HepG2 (cell line): ENCODE measurements at regions not wholly inside any gene's neighbourhood (a gene's known extent, or its start where the extent isn't known, plus 50 kb on each side); places are given as distances from the start of the nearest gene placed in this dataset.
"Not testable (repeated sequence)": the region's sequence is repeated elsewhere in the genome, so short reads cannot be mapped to it uniquely, and the experiment has no call there.

Source experiments
- ATAC-seq: fragments of 200-7000 bp; cut with Tn5 transposase; 3 replicates; pipeline ENCODE4 v1.9.1; 2020; ENCODE audit warnings: mild to moderate bottlenecking, moderate library complexity
- BruUV-seq: library from RNA; stranded (reverse); fragments of 400-500 nt; replicated peaks from 2 replicates; lab custom pipeline; 2021; lab: Mats Ljungman, UMichigan
- CTCF ChIA-PET: fragments of 300-600 bp; formaldehyde crosslinking; extraction: SDS; loops from one replicate; lab custom pipeline; 2021; ENCODE audit warnings: low total read pairs, inconsistent platforms, low intra/inter-chr PET ratio; lab: Yijun Ruan, JAX
- POLR2A ChIA-PET: fragments of 350-600 bp; sonication (Branson Sonifier 250); formaldehyde crosslinking; loops from one replicate; lab custom pipeline; 2020; ENCODE audit warnings: antibody characterized with exemption, inconsistent platforms; lab: Yijun Ruan, JAX
- DNase-seq: peaks from one replicate; pipeline ENCODE4 v3.0.0-alpha.2; 2015; ENCODE audit warnings: low spot score
- FAIRE-seq: peaks from 3 replicates; lab custom pipeline; 2011; peaks lifted over from hg19 to GRCh38; lab: Jason Lieb, UNC
- H2AFZ ChIP-seq: one replicate; pipeline ENCODE4 v1.6.1; 2011; ENCODE audit warnings: low read length, inconsistent platforms
- H3K27ac ChIP-seq: fragments of 300-600 bp; 3 replicates; pipeline ENCODE4 v1.8.0; 2011; ENCODE audit warnings: mixed run types, mild to moderate bottlenecking, mixed read lengths, low read length, inconsistent platforms; ENCODE audit not compliant: insufficient read depth; ENCODE audit errors: extremely low read length
- H3K27me3 ChIP-seq, 2 experiments: fragments of 200-600 bp in 1 of 2; 2 replicates in 1 of 2; 3 replicates in 1 of 2; pipeline versions ENCODE4 v1.6.0 to v1.8.0; 2011; ENCODE audit warnings: low read length in 2 of 2, mild to moderate bottlenecking in 2 of 2, moderate library complexity in 2 of 2, inconsistent platforms in 1 of 2; ENCODE audit not compliant: insufficient read depth in 2 of 2, control insufficient read depth in 1 of 2
- H3K36me3 ChIP-seq, 2 experiments: fragments of 200-600 bp in 1 of 2; replicated peaks in 1 of 2; 2 replicates in 1 of 2; 3 replicates in 1 of 2; pipeline versions ENCODE4 v1.5.1 to v1.8.0; 2011; ENCODE audit warnings: low read length in 2 of 2, inconsistent platforms in 1 of 2; ENCODE audit not compliant: insufficient read depth in 2 of 2, control insufficient read depth in 1 of 2
- H3K4me1 ChIP-seq: 2 replicates; pipeline ENCODE4 v1.5.1; 2012; ENCODE audit warnings: low read length, inconsistent platforms; ENCODE audit not compliant: insufficient read depth
- H3K4me2 ChIP-seq: 2 replicates; pipeline ENCODE4 v1.6.0; 2011; ENCODE audit warnings: low read depth, low read length, inconsistent platforms
- H3K4me3 ChIP-seq, 3 experiments: fragments of 200-600 bp in 1 of 3; sonication (generic), shearing (Covaris generic) in 1 of 3; replicated peaks in 1 of 3; 2 replicates each; pipeline ENCODE4 v1.5.1; 2011 to 2016; ENCODE audit warnings: low read length in 3 of 3, inconsistent platforms in 2 of 3, low read depth in 2 of 3, mild to moderate bottlenecking in 2 of 3, control low read depth in 1 of 3, mixed read lengths in 1 of 3; ENCODE audit not compliant: insufficient read depth in 1 of 3
- H3K79me2 ChIP-seq: one replicate; pipeline ENCODE4 v1.6.1; 2011; ENCODE audit warnings: low read length, inconsistent platforms; ENCODE audit not compliant: insufficient read depth
- H3K9ac ChIP-seq: 2 replicates; pipeline ENCODE4 v1.6.0; 2011; ENCODE audit warnings: mild to moderate bottlenecking, low read depth, low read length, inconsistent platforms; ENCODE audit not compliant: insufficient read depth
- H3K9me3 ChIP-seq: 2 replicates; pipeline ENCODE4 v1.5.1; 2012; ENCODE audit warnings: mild to moderate bottlenecking, low read length
- H4K20me1 ChIP-seq: 2 replicates; pipeline ENCODE4 v1.6.0; 2011; ENCODE audit warnings: inconsistent platforms, mild to moderate bottlenecking, low read length, moderate library complexity; ENCODE audit not compliant: insufficient read depth
- HNF4A ChIP-seq: sonication (generic); formaldehyde crosslinking; IDR thresholded peaks from 2 replicates; pipeline ENCODE4 v1.4.0; 2020; ENCODE audit warnings: missing genetic modification reagents
- SOX13 ChIP-seq, 3 experiments: fragments of 450-650 bp in 1 of 3; sonication (generic) in 1 of 3; formaldehyde crosslinking in 1 of 3; IDR thresholded peaks in 2 of 3; conservative IDR thresholded peaks in 1 of 3; 2 replicates each; pipeline versions ENCODE4 v1.5.0 to v1.6.1; 2016 to 2020; ENCODE audit warnings: antibody characterized with exemption in 1 of 3, mild to moderate bottlenecking in 1 of 3, missing compliant biosample characterization in 1 of 3, missing genetic modification reagents in 1 of 3, moderate library complexity in 1 of 3
- SOX6 ChIP-seq, 2 experiments: fragments of 450-650 bp in 1 of 2; sonication (generic) in 1 of 2; formaldehyde crosslinking in 1 of 2; IDR thresholded peaks; 2 replicates each; pipeline versions ENCODE4 v1.4.0 to v1.6.1; 2017 to 2020; ENCODE audit warnings: antibody characterized with exemption in 1 of 2, mild to moderate bottlenecking in 1 of 2, missing genetic modification reagents in 1 of 2
- ZNF33A ChIP-seq: sonication (generic); formaldehyde crosslinking; IDR thresholded peaks from 2 replicates; pipeline ENCODE4 v1.5.1; 2020; ENCODE audit warnings: missing genetic modification reagents, mild to moderate bottlenecking, moderate library complexity, borderline replicate concordance
- ZNF556 ChIP-seq: sonication (generic); formaldehyde crosslinking; IDR thresholded peaks from 2 replicates; pipeline ENCODE4 v1.4.0; 2020; ENCODE audit warnings: mild to moderate bottlenecking, missing genetic modification reagents, borderline replicate concordance
- ZNF614 ChIP-seq: IDR thresholded peaks from 2 replicates; pipeline ENCODE4 v1.6.1; 2018; ENCODE audit warnings: missing biosample characterization, missing genetic modification reagents, inconsistent platforms, borderline replicate concordance
- WGBS: methylation state at CpG from one replicate; pipeline ENCODE4 v1.1.6; 2017; ENCODE audit warnings: low lambda C conversion rate; 5-methylcytosine and 5-hydroxymethylcytosine counted together
- in situ Hi-C: cut with HindIII; loops from 2 replicates; pipeline ENCODE4 v1.10.0; 2017; ENCODE audit warnings: low pct_unique_long_range_greater_than_20kb; ENCODE audit not compliant: extremely low pct_ligation_motif_present
- intact Hi-C: fragments of 100-400 bp; cut with micrococcal nuclease; formaldehyde crosslinking; loops from one replicate; pipeline ENCODE4 v1.10.0; 2022; ENCODE audit not compliant: unreplicated experiment
- TF ChIP-seq, protein P1 (sequence below): sonication (generic); formaldehyde crosslinking; conservative IDR thresholded peaks from 2 replicates; pipeline ENCODE4 v1.4.0; 2020; ENCODE audit warnings: mild to moderate bottlenecking, missing genetic modification reagents, moderate library complexity
- TF ChIP-seq, protein P2 (sequence below): IDR thresholded peaks from 2 replicates; pipeline ENCODE4 v1.6.1; 2016
- TF ChIP-seq, protein P3 (sequence below): IDR thresholded peaks from 2 replicates; pipeline ENCODE4 v1.4.0; 2020; ENCODE audit warnings: mild to moderate bottlenecking, missing genetic modification reagents

DNA sequence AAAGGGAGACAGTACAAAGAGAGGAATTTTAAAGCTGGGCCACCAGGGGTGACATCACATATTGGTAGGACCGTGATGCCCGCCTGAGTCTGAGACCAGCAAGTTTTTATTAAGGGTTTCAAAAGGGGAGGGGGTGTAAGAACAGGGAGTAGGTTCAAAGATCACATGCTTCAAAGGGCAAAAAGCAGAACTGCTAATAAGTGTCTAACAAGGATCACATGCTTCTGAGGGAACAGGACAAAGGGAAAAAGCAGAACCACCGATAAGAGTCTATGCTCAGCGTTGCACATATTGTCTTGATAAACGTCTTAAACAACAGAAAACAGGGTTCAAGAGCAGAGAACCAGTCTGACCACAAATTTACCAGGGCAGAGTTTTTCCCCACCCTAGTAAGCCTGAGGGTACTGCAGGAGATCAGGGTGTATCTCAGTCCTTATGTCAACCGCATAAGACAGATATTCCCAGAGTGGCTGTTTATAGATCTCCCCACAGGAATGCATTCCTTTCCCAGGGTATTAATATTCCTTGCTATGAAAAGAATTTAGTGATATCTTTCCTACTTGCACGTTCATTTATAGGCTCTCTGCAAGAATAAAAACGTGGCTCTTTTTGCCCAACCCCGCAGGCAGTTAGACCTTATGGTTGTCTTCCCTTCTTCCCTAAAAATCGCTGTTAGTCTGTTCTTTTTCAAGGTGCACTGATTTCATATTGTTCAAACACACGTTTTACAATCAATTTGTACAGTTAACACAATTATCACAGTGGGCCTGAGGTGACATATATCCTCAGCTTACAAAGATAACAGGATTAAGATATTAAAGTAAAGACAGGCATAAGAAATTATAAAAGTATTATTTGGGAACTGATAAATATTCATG lies 136.5 kb upstream of the UXS1 start:
- H3K9ac ChIP-seq; POLR2A ChIA-PET; H3K79me2 ChIP-seq; H3K27ac ChIP-seq; H4K20me1 ChIP-seq; intact Hi-C loops; in situ Hi-C loops; BruUV-seq; H3K9me3 ChIP-seq; H3K4me3 ChIP-seq; ATAC-seq; CTCF ChIA-PET; H2AFZ ChIP-seq; H3K27me3 ChIP-seq; H3K36me3 ChIP-seq; FAIRE-seq; TF ChIP-seq SOX6, SOX13 (IDR thresholded peaks at IDR 0.05): not testable (repeated sequence)
- DNase-seq: peak; percentile 14
- 24% methylated on average over 11 of the region's 11 CpGs for WGBS
- peak overlapping the region; percentile 31 for H3K4me2 ChIP-seq
- TF ChIP-seq, protein P1, sequence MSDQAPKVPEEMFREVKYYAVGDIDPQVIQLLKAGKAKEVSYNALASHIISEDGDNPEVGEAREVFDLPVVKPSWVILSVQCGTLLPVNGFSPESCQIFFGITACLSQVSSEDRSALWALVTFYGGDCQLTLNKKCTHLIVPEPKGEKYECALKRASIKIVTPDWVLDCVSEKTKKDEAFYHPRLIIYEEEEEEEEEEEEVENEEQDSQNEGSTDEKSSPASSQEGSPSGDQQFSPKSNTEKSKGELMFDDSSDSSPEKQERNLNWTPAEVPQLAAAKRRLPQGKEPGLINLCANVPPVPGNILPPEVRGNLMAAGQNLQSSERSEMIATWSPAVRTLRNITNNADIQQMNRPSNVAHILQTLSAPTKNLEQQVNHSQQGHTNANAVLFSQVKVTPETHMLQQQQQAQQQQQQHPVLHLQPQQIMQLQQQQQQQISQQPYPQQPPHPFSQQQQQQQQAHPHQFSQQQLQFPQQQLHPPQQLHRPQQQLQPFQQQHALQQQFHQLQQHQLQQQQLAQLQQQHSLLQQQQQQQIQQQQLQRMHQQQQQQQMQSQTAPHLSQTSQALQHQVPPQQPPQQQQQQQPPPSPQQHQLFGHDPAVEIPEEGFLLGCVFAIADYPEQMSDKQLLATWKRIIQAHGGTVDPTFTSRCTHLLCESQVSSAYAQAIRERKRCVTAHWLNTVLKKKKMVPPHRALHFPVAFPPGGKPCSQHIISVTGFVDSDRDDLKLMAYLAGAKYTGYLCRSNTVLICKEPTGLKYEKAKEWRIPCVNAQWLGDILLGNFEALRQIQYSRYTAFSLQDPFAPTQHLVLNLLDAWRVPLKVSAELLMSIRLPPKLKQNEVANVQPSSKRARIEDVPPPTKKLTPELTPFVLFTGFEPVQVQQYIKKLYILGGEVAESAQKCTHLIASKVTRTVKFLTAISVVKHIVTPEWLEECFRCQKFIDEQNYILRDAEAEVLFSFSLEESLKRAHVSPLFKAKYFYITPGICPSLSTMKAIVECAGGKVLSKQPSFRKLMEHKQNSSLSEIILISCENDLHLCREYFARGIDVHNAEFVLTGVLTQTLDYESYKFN: peak; percentile 36; the same call in 1 of the 2 replicates
- TF ChIP-seq, protein P2, sequence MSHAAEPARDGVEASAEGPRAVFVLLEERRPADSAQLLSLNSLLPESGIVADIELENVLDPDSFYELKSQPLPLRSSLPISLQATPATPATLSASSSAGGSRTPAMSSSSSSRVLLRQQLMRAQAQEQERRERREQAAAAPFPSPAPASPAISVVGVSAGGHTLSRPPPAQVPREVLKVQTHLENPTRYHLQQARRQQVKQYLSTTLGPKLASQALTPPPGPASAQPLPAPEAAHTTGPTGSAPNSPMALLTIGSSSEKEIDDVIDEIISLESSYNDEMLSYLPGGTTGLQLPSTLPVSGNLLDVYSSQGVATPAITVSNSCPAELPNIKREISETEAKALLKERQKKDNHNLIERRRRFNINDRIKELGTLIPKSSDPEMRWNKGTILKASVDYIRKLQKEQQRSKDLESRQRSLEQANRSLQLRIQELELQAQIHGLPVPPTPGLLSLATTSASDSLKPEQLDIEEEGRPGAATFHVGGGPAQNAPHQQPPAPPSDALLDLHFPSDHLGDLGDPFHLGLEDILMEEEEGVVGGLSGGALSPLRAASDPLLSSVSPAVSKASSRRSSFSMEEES: peak; percentile 54; the same call in 1 of the 2 replicates
- peak; percentile 64 for TF ChIP-seq HNF4A (CRISPR knock-in tag)
- peak; percentile 98 for TF ChIP-seq ZNF33A (CRISPR knock-in tag)
- TF ChIP-seq, protein P3, sequence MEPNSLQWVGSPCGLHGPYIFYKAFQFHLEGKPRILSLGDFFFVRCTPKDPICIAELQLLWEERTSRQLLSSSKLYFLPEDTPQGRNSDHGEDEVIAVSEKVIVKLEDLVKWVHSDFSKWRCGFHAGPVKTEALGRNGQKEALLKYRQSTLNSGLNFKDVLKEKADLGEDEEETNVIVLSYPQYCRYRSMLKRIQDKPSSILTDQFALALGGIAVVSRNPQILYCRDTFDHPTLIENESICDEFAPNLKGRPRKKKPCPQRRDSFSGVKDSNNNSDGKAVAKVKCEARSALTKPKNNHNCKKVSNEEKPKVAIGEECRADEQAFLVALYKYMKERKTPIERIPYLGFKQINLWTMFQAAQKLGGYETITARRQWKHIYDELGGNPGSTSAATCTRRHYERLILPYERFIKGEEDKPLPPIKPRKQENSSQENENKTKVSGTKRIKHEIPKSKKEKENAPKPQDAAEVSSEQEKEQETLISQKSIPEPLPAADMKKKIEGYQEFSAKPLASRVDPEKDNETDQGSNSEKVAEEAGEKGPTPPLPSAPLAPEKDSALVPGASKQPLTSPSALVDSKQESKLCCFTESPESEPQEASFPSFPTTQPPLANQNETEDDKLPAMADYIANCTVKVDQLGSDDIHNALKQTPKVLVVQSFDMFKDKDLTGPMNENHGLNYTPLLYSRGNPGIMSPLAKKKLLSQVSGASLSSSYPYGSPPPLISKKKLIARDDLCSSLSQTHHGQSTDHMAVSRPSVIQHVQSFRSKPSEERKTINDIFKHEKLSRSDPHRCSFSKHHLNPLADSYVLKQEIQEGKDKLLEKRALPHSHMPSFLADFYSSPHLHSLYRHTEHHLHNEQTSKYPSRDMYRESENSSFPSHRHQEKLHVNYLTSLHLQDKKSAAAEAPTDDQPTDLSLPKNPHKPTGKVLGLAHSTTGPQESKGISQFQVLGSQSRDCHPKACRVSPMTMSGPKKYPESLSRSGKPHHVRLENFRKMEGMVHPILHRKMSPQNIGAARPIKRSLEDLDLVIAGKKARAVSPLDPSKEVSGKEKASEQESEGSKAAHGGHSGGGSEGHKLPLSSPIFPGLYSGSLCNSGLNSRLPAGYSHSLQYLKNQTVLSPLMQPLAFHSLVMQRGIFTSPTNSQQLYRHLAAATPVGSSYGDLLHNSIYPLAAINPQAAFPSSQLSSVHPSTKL (CRISPR knock-in tag): peak; percentile 53
- peak; percentile 42; the same call in 1 of the 2 replicates for TF ChIP-seq SOX6 (CRISPR knock-in tag; IDR thresholded peaks at IDR 0.05)
- 0 out of 2 replicates have a peak, but pooled peaks have one; percentile 7 for TF ChIP-seq ZNF556 (CRISPR knock-in tag)
- peak; percentile 35; the same call in 1 of the 2 replicates for TF ChIP-seq ZNF614 (CRISPR knock-in tag)
- peak in 1 of 2 experiments; percentile 34; a peak in 1 of 4 replicates for TF ChIP-seq SOX13 (CRISPR knock-in tag; conservative IDR thresholded peaks at IDR 0.05 in 1 of 2, IDR thresholded peaks at IDR 0.05 in 1 of 2)
- peaks cover 47% of the 10 kb centered on the region for H3K4me1 ChIP-seq
